ENCODE measurements at regions not wholly inside any gene's neighbourhood (a gene's known extent, or its start where the extent isn't known, plus 50 kb on each side); places are given as distances from the start of the nearest gene placed in this dataset.

- peak; percentile 10 for DNase-seq
These were observed 341.2 kb upstream of the NAV3 start for GRCh38 chr12:77489331-77489970.

GRCh38 chr12:77488041-77488620, 342.6 kb upstream of the NAV3 start:
- DNase-seq, result peak; percentile 87

- no peak for DNase-seq
These were observed 343.8 kb upstream of the NAV3 start for GRCh38 chr12:77486872-77487271.

- no peak for DNase-seq
These were observed 344.5 kb upstream of the NAV3 start for GRCh38 chr12:77485961-77486854.

GRCh38 chr12:77481687-77482086, 349.0 kb upstream of the NAV3 start:
- no peak for DNase-seq

- no peak for DNase-seq
These were observed 352.7 kb upstream of the NAV3 start for GRCh38 chr12:77477907-77478533.

- DNase-seq, result no peak
These were observed 358.9 kb upstream of the NAV3 start for GRCh38 chr12:77471801-77472200.

- DNase-seq, result peak; percentile 4
These were observed 360.9 kb upstream of the NAV3 start for GRCh38 chr12:77469578-77470333.

GRCh38 chr12:77442633-77443032, 377.3 kb upstream of the E2F7 start:
- peak; percentile 39 for DNase-seq

GRCh38 chr12:77439749-77440148, 374.4 kb upstream of the E2F7 start:
- no peak for DNase-seq

GRCh38 chr12:77438644-77439043, 373.3 kb upstream of the E2F7 start:
- no peak for DNase-seq

GRCh38 chr12:77437206-77437605, 371.8 kb upstream of the E2F7 start:
- DNase-seq, result no peak

- DNase-seq, result no peak
These were observed 370.2 kb upstream of the E2F7 start for GRCh38 chr12:77435446-77436091.

GRCh38 chr12:77433799-77434198, 368.4 kb upstream of the E2F7 start:
- peak; percentile 85 for DNase-seq

- DNase-seq, result peak; percentile 9
These were observed 364.1 kb upstream of the E2F7 start for GRCh38 chr12:77429426-77429825.

GRCh38 chr12:77421152-77421551, 355.8 kb upstream of the E2F7 start:
- DNase-seq, result no peak

- DNase-seq, result no peak
These were observed 344.2 kb upstream of the E2F7 start for GRCh38 chr12:77409551-77409950.

- DNase-seq, result peak; percentile 65
These were observed 342.6 kb upstream of the E2F7 start for GRCh38 chr12:77407931-77408330.

- DNase-seq, result peak; percentile 48
These were observed 341.0 kb upstream of the E2F7 start for GRCh38 chr12:77406219-77406905.

GRCh38 chr12:77402716-77403115, 337.3 kb upstream of the E2F7 start:
- DNase-seq, result peak; percentile 90

GRCh38 chr12:77401770-77402081, 336.4 kb upstream of the E2F7 start:
- peak; percentile 78 for DNase-seq

Data from fibroblast of skin of abdomen (primary cell).